Keratinocyte (primary cell): ENCODE measurements at regions not wholly inside any gene's neighbourhood (a gene's known extent, or its start where the extent isn't known, plus 50 kb on each side); places are given as distances from the start of the nearest gene placed in this dataset.

Experiments used
- DNase-seq: peaks from one replicate; pipeline ENCODE4 v3.0.0-alpha.2; 2011; ENCODE audit warnings: low read depth, missing footprints, low spot score
- FAIRE-seq: peaks from 2 replicates; lab custom pipeline; 2011; peaks lifted over from hg19 to GRCh38; lab: Jason Lieb, UNC
- H2AFZ ChIP-seq: 2 replicates; pipeline ENCODE4 v1.6.0; 2012; ENCODE audit warnings: low read length, control low read depth, inconsistent platforms; ENCODE audit not compliant: control insufficient read depth
- H3K27ac ChIP-seq: 2 replicates; pipeline ENCODE4 v1.5.1; 2011; ENCODE audit warnings: low read length; ENCODE audit not compliant: control insufficient read depth, insufficient read depth
- H3K27me3 ChIP-seq: 3 replicates; pipeline ENCODE4 v1.6.0; 2011; ENCODE audit warnings: low read length; ENCODE audit not compliant: control insufficient read depth, insufficient read depth; ENCODE audit errors: extremely low read depth
- H3K36me3 ChIP-seq, 2 experiments: 2 replicates in 1 of 2; 3 replicates in 1 of 2; pipeline ENCODE4 v1.5.1; 2011; ENCODE audit warnings: low read length in 2 of 2, mild to moderate bottlenecking in 1 of 2; ENCODE audit not compliant: control insufficient read depth in 2 of 2, insufficient read depth in 2 of 2; ENCODE audit errors: extremely low read depth in 1 of 2
- H3K4me1 ChIP-seq: 3 replicates; pipeline ENCODE4 v1.5.1; 2011; ENCODE audit warnings: low read length; ENCODE audit not compliant: control insufficient read depth, insufficient read depth; ENCODE audit errors: extremely low read depth
- H3K4me2 ChIP-seq: 3 replicates; pipeline ENCODE4 v1.6.0; 2011; ENCODE audit warnings: low read depth, low read length; ENCODE audit not compliant: control insufficient read depth, insufficient read depth; ENCODE audit errors: extremely low read depth
- H3K4me3 ChIP-seq, 3 experiments: fragments of 200-600 bp in 1 of 3; sonication (generic) in 1 of 3; 2 replicates in 2 of 3; 3 replicates in 1 of 3; pipeline ENCODE4 v1.5.1; 2011 to 2016; ENCODE audit warnings: low read length in 3 of 3, mild to moderate bottlenecking in 3 of 3, control low read depth in 2 of 3, inconsistent platforms in 1 of 3, low read depth in 1 of 3, mixed read lengths in 1 of 3, mixed run types in 1 of 3, moderate library complexity in 1 of 3; ENCODE audit not compliant: control insufficient read depth in 2 of 3, insufficient read depth in 2 of 3; ENCODE audit errors: extremely low read depth in 1 of 3
- H3K79me2 ChIP-seq: 2 replicates; pipeline ENCODE4 v1.6.0; 2012; ENCODE audit warnings: low read length; ENCODE audit not compliant: control insufficient read depth, insufficient read depth
- H3K9ac ChIP-seq: 3 replicates; pipeline ENCODE4 v1.6.0; 2011; ENCODE audit warnings: low read length; ENCODE audit not compliant: control insufficient read depth, insufficient read depth; ENCODE audit errors: extremely low read depth
- H3K9me1 ChIP-seq: 3 replicates; pipeline ENCODE4 v1.6.0; 2011; ENCODE audit warnings: low read length; ENCODE audit not compliant: control insufficient read depth, insufficient read depth; ENCODE audit errors: extremely low read depth
- H3K9me3 ChIP-seq: 2 replicates; pipeline ENCODE4 v1.5.1; 2012; ENCODE audit warnings: low read depth, low read length; ENCODE audit not compliant: control insufficient read depth
- H4K20me1 ChIP-seq: 3 replicates; pipeline ENCODE4 v1.6.0; 2011; ENCODE audit warnings: low read length; ENCODE audit not compliant: control insufficient read depth, insufficient read depth; ENCODE audit errors: extremely low read depth
- CTCF ChIP-seq, 3 experiments: IDR thresholded peaks in 1 of 3; conservative IDR thresholded peaks in 1 of 3; optimal IDR thresholded peaks in 1 of 3; 2 replicates in 2 of 3; 3 replicates in 1 of 3; pipeline versions ENCODE3 to v1.5.1; 2011; ENCODE audit warnings: low read length in 3 of 3, mild to moderate bottlenecking in 3 of 3, moderate library complexity in 2 of 3, control low read depth in 1 of 3, inconsistent platforms in 1 of 3; ENCODE audit not compliant: insufficient read depth in 2 of 3; ENCODE audit errors: extremely low read depth in 1 of 3
- EZH2 ChIP-seq: IDR thresholded peaks from one replicate; pipeline ENCODE4 v1.6.1; 2012; ENCODE audit warnings: inconsistent platforms, mild to moderate bottlenecking, low read length, moderate library complexity
- dilution Hi-C: fragments of 300-500 bp; cut with MboI; formaldehyde crosslinking; loops from one replicate; pipeline ENCODE4 v1.7.0; 2020; ENCODE audit warnings: low sequenced_read_pairs; ENCODE audit not compliant: extremely low pct_ligation_motif_present

- Histone ChIP-seq H3K4me3 (no peak overlapping the region), H2AFZ (no peak overlapping the region), H3K36me3 (no peaks in the 10 kb centered on the region), H3K9me3 (peaks cover 3% of the 10 kb centered on the region), H3K79me2 (no peaks in the 10 kb centered on the region), H3K9ac (no peak overlapping the region), H4K20me1 (no peaks in the 10 kb centered on the region), H3K4me2 (no peak overlapping the region), H3K9me1 (no peaks in the 10 kb centered on the region), H3K27ac (no peak overlapping the region), H3K4me1 (no peaks in the 10 kb centered on the region), H3K27me3 (no peaks in the 10 kb centered on the region)
- dilution Hi-C loops = no loop called here
- DNase-seq (no peak), FAIRE-seq (no peak)
- TF ChIP-seq CTCF (optimal IDR thresholded peaks at IDR 0.05 in 1 of 3, IDR thresholded peaks at IDR 0.05 in 1 of 3, conservative IDR thresholded peaks at IDR 0.05 in 1 of 3; ENCODE audit: extremely low read depth in 1 of 3, insufficient read depth in 2 of 3, low read length in 3 of 3) (no peak), EZH2 (no peak)
These were observed 89.2 kb upstream of the AJAP1 start for GRCh38 chr1:4565166-4565565.

- Histone ChIP-seq H3K79me2 (no peaks in the 10 kb centered on the region), H3K4me2 (no peak overlapping the region), H2AFZ (no peak overlapping the region), H3K4me3 (no peak overlapping the region), H3K27ac (no peak overlapping the region), H3K27me3 (no peaks in the 10 kb centered on the region), H3K4me1 (no peaks in the 10 kb centered on the region), H3K36me3 (no peaks in the 10 kb centered on the region), H3K9me3 (peaks cover 3% of the 10 kb centered on the region), H3K9ac (no peak overlapping the region), H4K20me1 (no peaks in the 10 kb centered on the region), H3K9me1 (no peaks in the 10 kb centered on the region)
- dilution Hi-C loops = no loop called here
- DNase-seq (no peak), FAIRE-seq (no peak)
- no peak for TF ChIP-seq EZH2
- no peak for TF ChIP-seq CTCF (optimal IDR thresholded peaks at IDR 0.05 in 1 of 3, IDR thresholded peaks at IDR 0.05 in 1 of 3, conservative IDR thresholded peaks at IDR 0.05 in 1 of 3; ENCODE audit: extremely low read depth in 1 of 3, insufficient read depth in 2 of 3, low read length in 3 of 3)
These were observed 88.5 kb upstream of the AJAP1 start for GRCh38 chr1:4565801-4566449.
